Sigmoid colon (tissue), 3 donors: ENCODE measurements at regions not wholly inside any gene's neighbourhood (a gene's known extent, or its start where the extent isn't known, plus 50 kb on each side); places are given as distances from the start of the nearest gene placed in this dataset.

Source experiments
- POLR2A ChIP-seq, 2 donors: fragments of 450-650 bp; IDR thresholded peaks; one replicate each; pipeline ENCODE4 v1.6.1; 2016; ENCODE audit warnings: antibody characterized with exemption in 2 of 2, mild to moderate bottlenecking in 2 of 2, moderate library complexity in 2 of 2
- TF ChIP-seq, protein P1 (sequence below), 4 experiments: fragments of 450-650 bp in 3 of 4; fragments of 200-600 bp in 1 of 4; IDR thresholded peaks; one replicate each; pipeline ENCODE4 v1.5.1; 2016 to 2019; ENCODE audit warnings: antibody characterized with exemption in 4 of 4, mild to moderate bottlenecking in 3 of 4, moderate library complexity in 2 of 4

DNA sequence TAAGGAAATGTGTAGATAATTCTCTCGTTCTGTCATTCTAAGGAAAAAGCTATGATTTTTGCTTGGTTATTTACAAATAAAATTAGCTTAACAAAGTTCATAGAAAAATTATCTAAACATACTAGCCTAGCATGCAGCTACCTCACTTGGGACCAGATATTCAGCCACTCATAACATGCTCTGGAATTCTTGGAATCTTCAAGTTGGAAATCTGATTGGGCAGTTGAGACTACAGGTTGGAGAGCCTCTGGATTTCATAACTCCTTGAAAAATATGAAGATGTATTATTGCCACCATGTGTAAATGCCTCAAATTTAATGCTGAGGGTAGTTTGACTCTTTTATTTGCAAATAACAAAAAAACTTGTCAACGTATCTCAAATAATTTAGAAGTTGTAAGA is 132.2 kb upstream of the GULP1 start:
- TF ChIP-seq, protein P1, sequence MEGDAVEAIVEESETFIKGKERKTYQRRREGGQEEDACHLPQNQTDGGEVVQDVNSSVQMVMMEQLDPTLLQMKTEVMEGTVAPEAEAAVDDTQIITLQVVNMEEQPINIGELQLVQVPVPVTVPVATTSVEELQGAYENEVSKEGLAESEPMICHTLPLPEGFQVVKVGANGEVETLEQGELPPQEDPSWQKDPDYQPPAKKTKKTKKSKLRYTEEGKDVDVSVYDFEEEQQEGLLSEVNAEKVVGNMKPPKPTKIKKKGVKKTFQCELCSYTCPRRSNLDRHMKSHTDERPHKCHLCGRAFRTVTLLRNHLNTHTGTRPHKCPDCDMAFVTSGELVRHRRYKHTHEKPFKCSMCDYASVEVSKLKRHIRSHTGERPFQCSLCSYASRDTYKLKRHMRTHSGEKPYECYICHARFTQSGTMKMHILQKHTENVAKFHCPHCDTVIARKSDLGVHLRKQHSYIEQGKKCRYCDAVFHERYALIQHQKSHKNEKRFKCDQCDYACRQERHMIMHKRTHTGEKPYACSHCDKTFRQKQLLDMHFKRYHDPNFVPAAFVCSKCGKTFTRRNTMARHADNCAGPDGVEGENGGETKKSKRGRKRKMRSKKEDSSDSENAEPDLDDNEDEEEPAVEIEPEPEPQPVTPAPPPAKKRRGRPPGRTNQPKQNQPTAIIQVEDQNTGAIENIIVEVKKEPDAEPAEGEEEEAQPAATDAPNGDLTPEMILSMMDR (IDR thresholded peaks at IDR 0.05): no peak
- no peak for TF ChIP-seq POLR2A (IDR thresholded peaks at IDR 0.05)
